Breast epithelium (tissue), 4 donors: ENCODE measurements at regions not wholly inside any gene's neighbourhood (a gene's known extent, or its start where the extent isn't known, plus 50 kb on each side); places are given as distances from the start of the nearest gene placed in this dataset.

Experiments
- DNase-seq, 2 donors: peaks; one replicate each; pipeline ENCODE4 v3.0.0-alpha.2; 2019; ENCODE audit warnings: low spot score in 2 of 2
- H3K27ac ChIP-seq, 2 donors: fragments of 200-600 bp; sonication (generic) in 1 of 2; one replicate each; pipeline ENCODE4 v1.5.1; 2016 to 2019; ENCODE audit warnings: mild to moderate bottlenecking in 1 of 2
- H3K27me3 ChIP-seq, 2 donors: fragments of 200-600 bp; sonication (generic) in 1 of 2; one replicate each; pipeline versions ENCODE4 v1.5.1 to v1.6.0; 2017 to 2019; ENCODE audit warnings: control low read depth in 1 of 2, mild to moderate bottlenecking in 1 of 2
- H3K36me3 ChIP-seq: fragments of 200-600 bp; one replicate; pipeline ENCODE4 v1.5.1; 2019
- H3K4me1 ChIP-seq, 2 donors: fragments of 200-600 bp; sonication (generic); one replicate each; pipeline ENCODE4 v1.5.1; 2016 to 2019; ENCODE audit warnings: control low read depth in 1 of 2
- H3K4me3 ChIP-seq, 3 donors: fragments of 200-600 bp; sonication (generic); 1 replicate in 2 of 3; 2 replicates in 1 of 3; pipeline ENCODE4 v1.5.1; 2016 to 2019; ENCODE audit warnings: mild to moderate bottlenecking in 3 of 3, moderate library complexity in 2 of 3
- H3K9me3 ChIP-seq, 2 donors: fragments of 200-600 bp; sonication (generic) in 1 of 2; one replicate each; pipeline ENCODE4 v1.5.1; 2016 to 2019; ENCODE audit warnings: control low read depth in 1 of 2
- CTCF ChIP-seq, 3 donors: fragments of 450-650 bp; IDR thresholded peaks; one replicate each; pipeline ENCODE4 v1.5.1; 2016 to 2017; ENCODE audit warnings: antibody characterized with exemption in 3 of 3, mild to moderate bottlenecking in 3 of 3, moderate library complexity in 3 of 3
- POLR2A ChIP-seq: fragments of 450-650 bp; IDR thresholded peaks from one replicate; pipeline ENCODE4 v1.6.1; 2016; ENCODE audit warnings: antibody characterized with exemption, mild to moderate bottlenecking, moderate library complexity
- POLR2AphosphoS5 ChIP-seq, 3 donors: sonication (generic); formaldehyde crosslinking; IDR thresholded peaks; one replicate each; pipeline ENCODE4 v1.6.1; 2017; ENCODE audit warnings: antibody characterized with exemption in 3 of 3
- intact Hi-C: fragments of 100-400 bp; cut with DNase I; formaldehyde crosslinking; loops from one replicate; pipeline ENCODE4 v1.15.1; 2023; ENCODE audit warnings: low total_unique reads

DNA sequence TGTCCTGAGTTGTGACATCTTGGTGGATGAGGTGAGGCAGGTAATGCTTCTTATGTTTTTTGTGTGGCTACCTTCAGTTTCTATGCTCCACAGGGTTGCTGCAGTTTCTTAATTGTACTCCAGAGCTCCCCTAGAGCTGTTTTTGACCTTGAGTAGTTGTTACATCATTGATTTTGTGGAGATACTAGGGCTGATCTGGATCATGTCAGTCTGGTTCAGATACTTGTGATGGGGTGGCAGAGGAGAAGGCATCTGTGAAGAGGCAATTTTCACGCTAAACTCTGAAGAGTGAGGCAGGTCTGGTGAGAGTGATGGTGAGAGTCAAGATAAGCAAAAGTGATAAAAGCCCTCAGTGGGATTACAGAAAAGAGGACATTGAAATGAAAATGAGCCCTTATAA, 1180.2 kb downstream of the RAPGEF2 start:
- peaks cover 4% of the 10 kb centered on the region for H3K36me3 ChIP-seq
- no peak overlapping the region for H3K4me3 ChIP-seq
- intact Hi-C loops: no loop called here
- DNase-seq: no peak
- no peaks in the 10 kb centered on the region for H3K27me3 ChIP-seq
- peaks cover 0 to 14% of the 10 kb centered on the region in 2 donors for H3K9me3 ChIP-seq
- no peak overlapping the region for H3K27ac ChIP-seq
- TF ChIP-seq POLR2A: no peak
- H3K4me1 ChIP-seq: no peaks in the 10 kb centered on the region

- Histone ChIP-seq H3K27me3 (no peaks in the 10 kb centered on the region), H3K9me3 (peaks cover 0 to 14% of the 10 kb centered on the region in 2 donors), H3K4me3 (no peak overlapping the region), H3K36me3 (peaks cover 4% of the 10 kb centered on the region), H3K27ac (no peak overlapping the region), H3K4me1 (no peaks in the 10 kb centered on the region)
- intact Hi-C loops: no loop called here
- DNase-seq: no peak
- TF ChIP-seq POLR2A: no peak
- TF ChIP-seq CTCF (IDR thresholded peaks at IDR 0.05): no peak
- TF ChIP-seq POLR2AphosphoS5 (IDR thresholded peaks at IDR 0.05): no peak
Observed at GRCh38 chr4:160284516-160284915, 1181.6 kb downstream of the RAPGEF2 start.

GRCh38 chr4:160286051-160286450, 1183.2 kb downstream of the RAPGEF2 start:
- Histone ChIP-seq H3K27me3 (no peaks in the 10 kb centered on the region), H3K4me3 (no peak overlapping the region), H3K27ac (no peak overlapping the region), H3K36me3 (peaks cover 4% of the 10 kb centered on the region), H3K9me3 (peaks cover 0 to 14% of the 10 kb centered on the region in 2 donors), H3K4me1 (no peaks in the 10 kb centered on the region)
- TF ChIP-seq POLR2A (no peak), POLR2AphosphoS5 (IDR thresholded peaks at IDR 0.05) (no peak), CTCF (IDR thresholded peaks at IDR 0.05) (no peak)
- intact Hi-C loops: no loop called here
- DNase-seq: no peak

DNA sequence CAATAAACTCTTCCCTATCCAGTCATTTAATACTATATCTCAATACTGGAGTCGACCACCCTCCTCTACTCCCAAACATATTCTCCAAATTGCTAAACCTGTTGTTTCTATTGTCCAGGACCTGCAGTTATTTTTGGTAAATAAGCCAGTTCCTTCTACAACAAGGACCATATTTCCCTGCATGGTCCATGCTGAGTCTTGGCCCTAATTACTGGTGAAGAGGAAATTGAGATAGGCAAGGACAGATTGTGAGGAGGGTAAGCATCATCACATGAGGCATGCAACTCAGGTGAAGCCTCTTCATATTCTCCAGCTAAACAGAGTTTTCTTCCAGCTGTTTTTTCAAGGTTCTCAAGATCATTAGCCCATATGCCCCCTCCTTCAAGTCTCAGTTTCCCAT, 1193.6 kb downstream of the RAPGEF2 start:
- Histone ChIP-seq H3K27ac (no peak overlapping the region), H3K27me3 (no peaks in the 10 kb centered on the region), H3K36me3 (no peaks in the 10 kb centered on the region), H3K4me1 (no peaks in the 10 kb centered on the region), H3K4me3 (no peak overlapping the region), H3K9me3 (no peaks in the 10 kb centered on the region)
- DNase-seq: no peak
- no peak for TF ChIP-seq CTCF (IDR thresholded peaks at IDR 0.05)
- no peak for TF ChIP-seq POLR2AphosphoS5 (IDR thresholded peaks at IDR 0.05)
- no peak for TF ChIP-seq POLR2A
- intact Hi-C loops: no loop called here

DNA sequence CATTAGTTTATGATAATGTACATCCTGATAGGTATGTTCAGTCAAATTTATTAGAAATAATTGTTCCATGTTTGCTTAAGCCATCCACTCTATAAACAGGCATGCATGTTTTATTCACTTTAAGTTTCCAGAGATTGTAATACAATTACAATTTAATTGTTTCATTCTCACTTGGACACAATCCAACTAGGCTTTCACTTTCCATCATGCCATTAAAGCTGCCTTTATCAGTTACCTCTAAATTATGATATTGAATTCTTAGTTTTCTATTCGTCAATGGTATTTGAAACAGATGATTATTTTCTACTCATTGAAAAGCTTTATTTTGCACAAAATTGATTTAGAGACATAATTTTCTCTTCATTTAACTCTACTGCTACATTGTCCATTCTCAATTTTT, 1196.3 kb downstream of the RAPGEF2 start:
- intact Hi-C loops: no loop called here
- Histone ChIP-seq H3K9me3 (no peaks in the 10 kb centered on the region), H3K4me1 (no peaks in the 10 kb centered on the region), H3K27me3 (no peaks in the 10 kb centered on the region), H3K27ac (no peak overlapping the region), H3K4me3 (no peak overlapping the region), H3K36me3 (no peaks in the 10 kb centered on the region)
- DNase-seq: no peak
- no peak for TF ChIP-seq POLR2AphosphoS5 (IDR thresholded peaks at IDR 0.05)
- TF ChIP-seq POLR2A: no peak
- TF ChIP-seq CTCF (IDR thresholded peaks at IDR 0.05): no peak

- Histone ChIP-seq H3K4me1 (no peaks in the 10 kb centered on the region), H3K27ac (no peak overlapping the region), H3K36me3 (no peaks in the 10 kb centered on the region), H3K4me3 (no peak overlapping the region), H3K9me3 (no peaks in the 10 kb centered on the region), H3K27me3 (no peaks in the 10 kb centered on the region)
- TF ChIP-seq CTCF (IDR thresholded peaks at IDR 0.05) (no peak), POLR2AphosphoS5 (IDR thresholded peaks at IDR 0.05) (no peak), POLR2A (no peak)
- intact Hi-C loops: no loop called here
- DNase-seq: no peak
Observed at GRCh38 chr4:160299608-160300007, 1196.7 kb downstream of the RAPGEF2 start.
